Fibroblast of lung (primary cell): ENCODE measurements at regions not wholly inside any gene's neighbourhood (a gene's known extent, or its start where the extent isn't known, plus 50 kb on each side); places are given as distances from the start of the nearest gene placed in this dataset.

Experiments used
- DNase-seq, 2 donors: peaks; one replicate each; pipeline versions ENCODE4 v3.0.0 to v3.0.0-alpha.2; 2010; ENCODE audit warnings: low read depth in 2 of 2
- H2AFZ ChIP-seq: 2 replicates; pipeline ENCODE4 v1.5.1; 2012; ENCODE audit warnings: low read length, control low read depth, inconsistent platforms
- H3K27ac ChIP-seq: 2 replicates; pipeline ENCODE4 v1.5.1; 2011; ENCODE audit warnings: low read length, control low read depth; ENCODE audit not compliant: insufficient read depth
- H3K27me3 ChIP-seq: 2 replicates; pipeline ENCODE4 v1.5.1; 2011; ENCODE audit warnings: mild to moderate bottlenecking, low read length; ENCODE audit not compliant: control insufficient read depth, insufficient read depth
- H3K36me3 ChIP-seq: 2 replicates; pipeline ENCODE4 v1.5.1; 2011; ENCODE audit warnings: low read length; ENCODE audit not compliant: control insufficient read depth, insufficient read depth
- H3K4me1 ChIP-seq: 2 replicates; pipeline ENCODE4 v1.5.1; 2011; ENCODE audit warnings: low read length; ENCODE audit not compliant: control insufficient read depth, insufficient read depth; ENCODE audit errors: extremely low read depth
- H3K4me2 ChIP-seq: 2 replicates; pipeline ENCODE4 v1.5.1; 2011; ENCODE audit warnings: low read length, control low read depth; ENCODE audit not compliant: insufficient read depth; ENCODE audit errors: extremely low read depth
- H3K4me3 ChIP-seq, 4 experiments: fragments of 200-600 bp in 1 of 4; sonication (generic) in 1 of 4; replicated peaks in 1 of 4; 2 replicates each; pipeline ENCODE4 v1.5.1; 2011 to 2016; ENCODE audit warnings: low read length in 4 of 4, low read depth in 3 of 4, mild to moderate bottlenecking in 3 of 4, control low read depth in 2 of 4, inconsistent platforms in 1 of 4, mixed read lengths in 1 of 4; ENCODE audit not compliant: insufficient read depth in 1 of 4; ENCODE audit errors: control extremely low read depth in 1 of 4
- H3K79me2 ChIP-seq: 2 replicates; pipeline ENCODE4 v1.5.1; 2012; ENCODE audit warnings: mild to moderate bottlenecking, low read length, inconsistent platforms; ENCODE audit not compliant: control insufficient read depth, insufficient read depth
- H3K9ac ChIP-seq: 2 replicates; pipeline ENCODE4 v1.5.1; 2011; ENCODE audit warnings: mild to moderate bottlenecking, low read length, control low read depth; ENCODE audit not compliant: insufficient read depth
- H3K9me3 ChIP-seq: 2 replicates; pipeline ENCODE4 v1.5.1; 2012; ENCODE audit warnings: low read depth, low read length; ENCODE audit not compliant: control insufficient read depth, insufficient read depth
- H4K20me1 ChIP-seq: 2 replicates; pipeline ENCODE4 v1.5.1; 2011; ENCODE audit warnings: low read length; ENCODE audit not compliant: control insufficient read depth, insufficient read depth; ENCODE audit errors: extremely low read depth
- CTCF ChIP-seq, 2 donors: IDR thresholded peaks in 1 of 2; conservative IDR thresholded peaks in 1 of 2; 1 replicate in 1 of 2; 2 replicates in 1 of 2; pipeline ENCODE4 v1.5.1; 2011 to 2012; ENCODE audit warnings: low read length in 2 of 2, control low read depth in 1 of 2, inconsistent platforms in 1 of 2, low read depth in 1 of 2, mild to moderate bottlenecking in 1 of 2
- EZH2 ChIP-seq: IDR thresholded peaks from 2 replicates; pipeline ENCODE4 v1.5.1; 2012; ENCODE audit warnings: low read length, control low read depth, mild to moderate bottlenecking; ENCODE audit errors: missing control alignments

- H3K36me3 ChIP-seq = no peaks in the 10 kb centered on the region
- no peak overlapping the region for H3K9ac ChIP-seq
- H3K4me3 ChIP-seq = no peak overlapping the region
- H3K9me3 ChIP-seq = no peaks in the 10 kb centered on the region
- TF ChIP-seq CTCF (conservative IDR thresholded peaks at IDR 0.05 in 1 of 2, IDR thresholded peaks at IDR 0.05 in 1 of 2; ENCODE audit: low read depth in 1 of 2, low read length in 2 of 2) = no peak
- TF ChIP-seq EZH2 = no peak
- no peaks in the 10 kb centered on the region for H4K20me1 ChIP-seq
- H3K4me2 ChIP-seq = no peak overlapping the region
- H3K4me1 ChIP-seq = no peaks in the 10 kb centered on the region
- DNase-seq = no peak
- H2AFZ ChIP-seq = no peak overlapping the region
- H3K79me2 ChIP-seq = no peaks in the 10 kb centered on the region
- no peaks in the 10 kb centered on the region for H3K27me3 ChIP-seq
- H3K27ac ChIP-seq = no peak overlapping the region
Observed at GRCh38 chr11:110011595-110011994, 81.6 kb upstream of the ZC3H12C start.

- no peak for DNase-seq
- Histone ChIP-seq H4K20me1 (no peaks in the 10 kb centered on the region), H3K4me1 (no peaks in the 10 kb centered on the region), H3K36me3 (no peaks in the 10 kb centered on the region), H3K27me3 (no peaks in the 10 kb centered on the region), H3K9me3 (no peaks in the 10 kb centered on the region), H3K4me3 (no peak overlapping the region), H3K9ac (no peak overlapping the region), H3K4me2 (no peak overlapping the region), H2AFZ (no peak overlapping the region), H3K79me2 (no peaks in the 10 kb centered on the region), H3K27ac (no peak overlapping the region)
- TF ChIP-seq EZH2 = no peak
- TF ChIP-seq CTCF (conservative IDR thresholded peaks at IDR 0.05 in 1 of 2, IDR thresholded peaks at IDR 0.05 in 1 of 2; ENCODE audit: low read depth in 1 of 2, low read length in 2 of 2) = no peak
Observed at GRCh38 chr11:110015695-110016094, 77.5 kb upstream of the ZC3H12C start.

GRCh38 chr11:110019675-110020074 is 73.5 kb upstream of the ZC3H12C start:
- DNase-seq = no peak
- no peak overlapping the region for H3K4me3 ChIP-seq

More at GRCh38 chr11:110019675-110020074, 73.5 kb upstream of the ZC3H12C start:
- Histone ChIP-seq H3K27ac (no peak overlapping the region), H4K20me1 (no peaks in the 10 kb centered on the region), H3K9me3 (no peaks in the 10 kb centered on the region), H3K36me3 (no peaks in the 10 kb centered on the region), H3K4me1 (no peaks in the 10 kb centered on the region), H3K27me3 (no peaks in the 10 kb centered on the region), H3K9ac (no peak overlapping the region), H2AFZ (no peak overlapping the region), H3K79me2 (no peaks in the 10 kb centered on the region), H3K4me2 (no peak overlapping the region)
- TF ChIP-seq EZH2 (no peak), CTCF (conservative IDR thresholded peaks at IDR 0.05 in 1 of 2, IDR thresholded peaks at IDR 0.05 in 1 of 2; ENCODE audit: low read depth in 1 of 2, low read length in 2 of 2) (no peak)
